ENCODE measurements at regions not wholly inside any gene's neighbourhood (a gene's known extent, or its start where the extent isn't known, plus 50 kb on each side); places are given as distances from the start of the nearest gene placed in this dataset.

GRCh38 chr7:136339464-136339863 lies 362.3 kb upstream of the MTPN start:
- Mint-ChIP-seq H3K4me3 (no peak overlapping the region), H3K36me3 (no peaks in the 10 kb centered on the region), H3K4me1 (ENCODE audit: low read depth in 2 of 2) (no peaks in the 10 kb centered on the region), H3K27ac (no peak overlapping the region), H3K27me3 (no peaks in the 10 kb centered on the region), H3K9me3 (peaks cover 9% of the 10 kb centered on the region)
- DNase-seq (ENCODE audit: low spot score) (no peak), ATAC-seq (no peak)

- peaks cover 5% of the 10 kb centered on the region for H3K9me3 Mint-ChIP-seq
- no peaks in the 10 kb centered on the region for H3K36me3 Mint-ChIP-seq
- no peak overlapping the region for H3K27ac Mint-ChIP-seq
- no peaks in the 10 kb centered on the region for H3K27me3 Mint-ChIP-seq
- ATAC-seq (no peak), DNase-seq (ENCODE audit: low spot score) (no peak)
- no peak overlapping the region for H3K4me3 Mint-ChIP-seq
- H3K4me1 Mint-ChIP-seq (ENCODE audit: low read depth in 2 of 2), result no peaks in the 10 kb centered on the region
Measured at GRCh38 chr7:136336932-136337331, 359.8 kb upstream of the MTPN start.

GRCh38 chr7:136333636-136334035 lies 356.5 kb upstream of the MTPN start:
- Mint-ChIP-seq H3K9me3 (peaks cover under 1% of the 10 kb centered on the region), H3K27me3 (no peaks in the 10 kb centered on the region), H3K27ac (no peak overlapping the region), H3K4me3 (no peak overlapping the region), H3K36me3 (no peaks in the 10 kb centered on the region), H3K4me1 (ENCODE audit: low read depth in 2 of 2) (no peaks in the 10 kb centered on the region)
- DNase-seq (ENCODE audit: low spot score) (no peak), ATAC-seq (no peak)

GRCh38 chr7:136326045-136326609 lies 349.0 kb upstream of the MTPN start:
- DNase-seq (ENCODE audit: low spot score) (no peak), ATAC-seq (no peak)
- Mint-ChIP-seq H3K36me3 (no peaks in the 10 kb centered on the region), H3K4me1 (ENCODE audit: low read depth in 2 of 2) (no peaks in the 10 kb centered on the region), H3K4me3 (no peak overlapping the region), H3K9me3 (peaks cover 15% of the 10 kb centered on the region), H3K27ac (no peak overlapping the region), H3K27me3 (no peaks in the 10 kb centered on the region)

GRCh38 chr7:136325578-136325977 lies 348.4 kb upstream of the MTPN start:
- Mint-ChIP-seq H3K27ac (no peak overlapping the region), H3K27me3 (no peaks in the 10 kb centered on the region), H3K4me1 (ENCODE audit: low read depth in 2 of 2) (no peaks in the 10 kb centered on the region), H3K4me3 (no peak overlapping the region), H3K36me3 (no peaks in the 10 kb centered on the region), H3K9me3 (peaks cover 15% of the 10 kb centered on the region)
- no peak for DNase-seq (ENCODE audit: low spot score)
- no peak for ATAC-seq

GRCh38 chr7:136325027-136325426 lies 347.9 kb upstream of the MTPN start:
- ATAC-seq (no peak), DNase-seq (ENCODE audit: low spot score) (no peak)
- no peaks in the 10 kb centered on the region for H3K4me1 Mint-ChIP-seq (ENCODE audit: low read depth in 2 of 2)
- H3K27ac Mint-ChIP-seq, result no peak overlapping the region
- peaks cover 16% of the 10 kb centered on the region for H3K9me3 Mint-ChIP-seq
- no peaks in the 10 kb centered on the region for H3K27me3 Mint-ChIP-seq
- no peak overlapping the region for H3K4me3 Mint-ChIP-seq
- H3K36me3 Mint-ChIP-seq, result peaks cover under 1% of the 10 kb centered on the region

GRCh38 chr7:136324073-136324704 lies 347.0 kb upstream of the MTPN start:
- Mint-ChIP-seq H3K27me3 (no peaks in the 10 kb centered on the region), H3K4me1 (ENCODE audit: low read depth in 2 of 2) (no peaks in the 10 kb centered on the region)
- no peak for ATAC-seq

GRCh38 chr7:136312592-136312991 lies 335.4 kb upstream of the MTPN start:
- Mint-ChIP-seq H3K9me3 (peaks cover 20% of the 10 kb centered on the region), H3K27me3 (no peaks in the 10 kb centered on the region), H3K36me3 (peaks cover 24% of the 10 kb centered on the region), H3K4me1 (ENCODE audit: low read depth in 2 of 2) (no peaks in the 10 kb centered on the region), H3K4me3 (no peak overlapping the region), H3K27ac (no peak overlapping the region)
- no peak for ATAC-seq
- no peak for DNase-seq (ENCODE audit: low spot score)

More at GRCh38 chr7:136324073-136324704, 347.0 kb upstream of the MTPN start:
- no peak for DNase-seq (ENCODE audit: low spot score)
- Mint-ChIP-seq H3K9me3 (peaks cover 20% of the 10 kb centered on the region), H3K4me3 (no peak overlapping the region), H3K27ac (no peak overlapping the region), H3K36me3 (peaks cover 4% of the 10 kb centered on the region)

GRCh38 chr7:136309407-136309806 lies 332.2 kb upstream of the MTPN start:
- ATAC-seq (no peak), DNase-seq (ENCODE audit: low spot score) (no peak)
- Mint-ChIP-seq H3K36me3 (peaks cover 12% of the 10 kb centered on the region), H3K4me3 (no peak overlapping the region), H3K27ac (no peak overlapping the region), H3K9me3 (peaks cover 12% of the 10 kb centered on the region), H3K27me3 (no peaks in the 10 kb centered on the region), H3K4me1 (ENCODE audit: low read depth in 2 of 2) (no peaks in the 10 kb centered on the region)

GRCh38 chr7:136308230-136308629 lies 331.1 kb upstream of the MTPN start:
- H3K4me1 Mint-ChIP-seq (ENCODE audit: low read depth in 2 of 2), result no peaks in the 10 kb centered on the region
- no peak overlapping the region for H3K4me3 Mint-ChIP-seq
- DNase-seq (ENCODE audit: low spot score) (no peak), ATAC-seq (no peak)
- H3K9me3 Mint-ChIP-seq, result peaks cover 9% of the 10 kb centered on the region
- no peaks in the 10 kb centered on the region for H3K27me3 Mint-ChIP-seq
- H3K36me3 Mint-ChIP-seq, result peaks cover 12% of the 10 kb centered on the region
- H3K27ac Mint-ChIP-seq, result no peak overlapping the region

- no peak for ATAC-seq
- Mint-ChIP-seq H3K27ac (no peak overlapping the region), H3K27me3 (no peaks in the 10 kb centered on the region), H3K36me3 (peaks cover 5% of the 10 kb centered on the region), H3K4me1 (ENCODE audit: low read depth in 2 of 2) (no peaks in the 10 kb centered on the region), H3K9me3 (peaks cover 18% of the 10 kb centered on the region), H3K4me3 (no peak overlapping the region)
- DNase-seq (ENCODE audit: low spot score), result no peak
Measured at GRCh38 chr7:136303162-136303561, 326.0 kb upstream of the MTPN start.

- no peak for ATAC-seq
- Mint-ChIP-seq H3K27me3 (no peaks in the 10 kb centered on the region), H3K4me1 (ENCODE audit: low read depth in 2 of 2) (no peaks in the 10 kb centered on the region), H3K4me3 (no peak overlapping the region), H3K27ac (no peak overlapping the region), H3K36me3 (peaks cover 5% of the 10 kb centered on the region), H3K9me3 (peaks cover 18% of the 10 kb centered on the region)
- DNase-seq (ENCODE audit: low spot score), result no peak
Measured at GRCh38 chr7:136302049-136302448, 324.9 kb upstream of the MTPN start.

GRCh38 chr7:136294977-136295376 lies 317.8 kb upstream of the MTPN start:
- DNase-seq (ENCODE audit: low spot score) (no peak), ATAC-seq (no peak)
- Mint-ChIP-seq H3K27me3 (no peaks in the 10 kb centered on the region), H3K4me3 (no peak overlapping the region), H3K36me3 (no peaks in the 10 kb centered on the region), H3K27ac (no peak overlapping the region), H3K4me1 (ENCODE audit: low read depth in 2 of 2) (no peaks in the 10 kb centered on the region), H3K9me3 (peaks cover 4% of the 10 kb centered on the region)

- Mint-ChIP-seq H3K4me1 (ENCODE audit: low read depth in 2 of 2) (no peaks in the 10 kb centered on the region), H3K27me3 (no peaks in the 10 kb centered on the region), H3K9me3 (peaks cover 4% of the 10 kb centered on the region), H3K36me3 (no peaks in the 10 kb centered on the region), H3K27ac (no peak overlapping the region), H3K4me3 (no peak overlapping the region)
- ATAC-seq, result no peak
- DNase-seq (ENCODE audit: low spot score), result no peak
Measured at GRCh38 chr7:136293841-136294391, 316.8 kb upstream of the MTPN start.

GRCh38 chr7:136293272-136293671 lies 316.1 kb upstream of the MTPN start:
- DNase-seq (ENCODE audit: low spot score), result no peak
- no peaks in the 10 kb centered on the region for H3K27me3 Mint-ChIP-seq
- H3K36me3 Mint-ChIP-seq, result no peaks in the 10 kb centered on the region
- H3K4me3 Mint-ChIP-seq, result no peak overlapping the region
- H3K4me1 Mint-ChIP-seq (ENCODE audit: low read depth in 2 of 2), result no peaks in the 10 kb centered on the region
- no peak overlapping the region for H3K27ac Mint-ChIP-seq
- H3K9me3 Mint-ChIP-seq, result peaks cover 4% of the 10 kb centered on the region
- no peak for ATAC-seq

Measured in natural killer cell treated with Interleukin-12 subunit alpha and Interleukin-12 subunit beta and Interleukin-15 and Interleukin-18, amount 100 ng/mL, for 72 hours (primary cell).